CD4-positive, alpha-beta memory T cell (primary cell): ENCODE measurements at regions not wholly inside any gene's neighbourhood (a gene's known extent, or its start where the extent isn't known, plus 50 kb on each side); places are given as distances from the start of the nearest gene placed in this dataset.

Experiments used
- CTCF ChIA-PET: fragments of 350-600 bp; sonication (Branson Sonifier 250); formaldehyde crosslinking; loops from one replicate; lab custom pipeline; 2021; ENCODE audit warnings: inconsistent platforms; ENCODE audit not compliant: partially characterized antibody; lab: Charles Lee
- POLR2A ChIA-PET: fragments of 350-600 bp; sonication (Branson Sonifier 250); formaldehyde crosslinking; loops from one replicate; lab custom pipeline; 2021; ENCODE audit not compliant: partially characterized antibody; lab: Charles Lee
- DNase-seq, 5 donors: peaks; one replicate each; pipeline versions ENCODE4 v3.0.0 to v3.0.0-alpha.2; 2020 to 2022; ENCODE audit warnings: mixed read lengths in 1 of 5
- H3K27ac ChIP-seq: one replicate; pipeline ENCODE4 v1.7.0; 2013; ENCODE audit warnings: low read depth, low read length
- H3K27me3 ChIP-seq: 2 replicates; pipeline ENCODE4 v1.7.0; 2013; ENCODE audit warnings: mild to moderate bottlenecking, low read length, moderate library complexity; ENCODE audit not compliant: insufficient read depth
- H3K36me3 ChIP-seq: 2 replicates; pipeline ENCODE4 v1.7.0; 2013; ENCODE audit warnings: mild to moderate bottlenecking, low read length, moderate library complexity; ENCODE audit not compliant: insufficient read depth
- H3K4me1 ChIP-seq: 2 replicates; pipeline ENCODE4 v1.7.0; 2013; ENCODE audit warnings: mild to moderate bottlenecking, low read length, moderate library complexity; ENCODE audit not compliant: insufficient read depth
- H3K4me3 ChIP-seq, 2 donors: one replicate each; pipeline ENCODE4 v1.7.0; 2013; ENCODE audit warnings: low read length in 2 of 2, mild to moderate bottlenecking in 1 of 2
- H3K9me3 ChIP-seq, 2 donors: one replicate each; pipeline ENCODE4 v1.7.0; 2013; ENCODE audit warnings: low read length in 2 of 2, control low read depth in 1 of 2; ENCODE audit not compliant: control insufficient read depth in 1 of 2
- H3K27ac Mint-ChIP-seq, 7 donors: one replicate each; pipeline ENCODE4 v1.8.0; 2020 to 2021; ENCODE audit warnings: mixed read lengths in 7 of 7, mild to moderate bottlenecking in 6 of 7, inconsistent platforms in 3 of 7, moderate library complexity in 3 of 7
- H3K27me3 Mint-ChIP-seq, 2 donors: one replicate each; pipeline ENCODE4 v1.8.0; 2020 to 2021; ENCODE audit warnings: mixed read lengths in 2 of 2
- H3K36me3 Mint-ChIP-seq, 2 donors: one replicate each; pipeline ENCODE4 v1.8.0; 2020 to 2021; ENCODE audit warnings: mixed read lengths in 2 of 2, inconsistent platforms in 1 of 2, mild to moderate bottlenecking in 1 of 2
- H3K4me1 Mint-ChIP-seq, 4 donors: one replicate each; pipeline ENCODE4 v1.8.0; 2020 to 2021; ENCODE audit warnings: mixed read lengths in 4 of 4, mild to moderate bottlenecking in 1 of 4
- H3K4me3 Mint-ChIP-seq, 8 donors: one replicate each; pipeline ENCODE4 v1.8.0; 2020 to 2021; ENCODE audit warnings: mixed read lengths in 8 of 8, mild to moderate bottlenecking in 7 of 8, moderate library complexity in 6 of 8, inconsistent platforms in 3 of 8
- H3K9me3 Mint-ChIP-seq, 8 donors: one replicate each; pipeline ENCODE4 v1.8.0; 2020 to 2021; ENCODE audit warnings: mixed read lengths in 8 of 8, mild to moderate bottlenecking in 5 of 8, inconsistent platforms in 3 of 8, moderate library complexity in 1 of 8
- intact Hi-C: fragments of 100-400 bp; cut with micrococcal nuclease; formaldehyde crosslinking; loops from one replicate; pipeline ENCODE4 v1.15.1; 2023

DNA sequence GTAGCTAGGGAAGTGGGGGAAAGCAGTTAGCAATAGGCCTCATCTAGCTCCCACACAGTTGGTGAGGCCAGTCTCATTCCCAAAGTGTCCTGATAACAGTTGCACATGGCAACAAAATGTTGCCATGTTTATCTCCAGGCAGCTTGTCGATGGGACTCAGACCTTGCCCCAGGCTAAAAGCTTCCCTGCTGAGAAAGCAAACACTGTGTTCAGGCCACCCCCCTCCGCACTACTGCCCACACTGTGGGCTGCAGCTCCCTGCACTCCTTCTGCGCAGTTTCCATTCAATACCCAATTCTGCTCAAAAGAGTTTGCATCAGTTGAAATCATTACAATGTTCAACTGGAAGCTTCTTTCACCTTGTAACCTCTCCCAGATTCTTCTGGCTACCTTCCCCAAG is 287.8 kb upstream of the GK2 start:
- H3K36me3 Mint-ChIP-seq = no peaks in the 10 kb centered on the region
- Histone ChIP-seq H3K27ac (no peak overlapping the region), H3K9me3 (no peaks in the 10 kb centered on the region), H3K4me3 (no peak overlapping the region), H3K36me3 (no peaks in the 10 kb centered on the region), H3K27me3 (no peaks in the 10 kb centered on the region), H3K4me1 (no peaks in the 10 kb centered on the region)
- H3K27me3 Mint-ChIP-seq = peaks cover 3 to 9% of the 10 kb centered on the region in 2 donors
- CTCF ChIA-PET = no interaction called here
- no peak overlapping the region for H3K27ac Mint-ChIP-seq
- POLR2A ChIA-PET = no interaction called here
- H3K4me1 Mint-ChIP-seq = no peaks in the 10 kb centered on the region
- H3K9me3 Mint-ChIP-seq = peaks cover 0 to 27% (median 19%) of the 10 kb centered on the region in 8 donors
- intact Hi-C loops = no loop called here
- H3K4me3 Mint-ChIP-seq = no peak overlapping the region
- DNase-seq = no peak

DNA sequence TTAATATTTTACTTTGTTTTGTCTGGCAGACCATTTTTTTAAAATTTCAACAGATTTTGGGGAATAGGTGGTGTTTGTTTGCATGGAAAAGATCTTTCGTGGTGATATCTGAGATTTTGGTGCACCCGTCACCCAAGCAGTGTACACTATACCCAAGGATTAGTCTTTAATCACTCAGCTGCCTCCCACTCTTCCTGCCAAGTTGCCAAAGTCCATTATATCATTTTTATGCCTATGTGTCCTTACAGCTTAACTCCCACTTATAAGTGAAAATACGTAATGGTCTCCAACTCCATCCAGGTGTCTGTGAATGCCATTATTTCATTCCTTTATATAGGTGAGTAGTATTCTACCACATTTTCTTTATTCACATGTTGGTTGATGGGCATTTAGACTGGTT is 281.7 kb upstream of the GK2 start:
- Mint-ChIP-seq H3K4me3 (no peak overlapping the region), H3K27me3 (peaks cover 7 to 8% of the 10 kb centered on the region in 2 donors), H3K9me3 (peaks cover 2 to 16% (median 10%) of the 10 kb centered on the region in 8 donors), H3K27ac (no peak overlapping the region), H3K4me1 (peaks cover 0 to 2% (median 0%) of the 10 kb centered on the region in 4 donors), H3K36me3 (no peaks in the 10 kb centered on the region)
- intact Hi-C loops = no loop called here
- H3K4me3 ChIP-seq = no peak overlapping the region
- POLR2A ChIA-PET = no interaction called here
- no peaks in the 10 kb centered on the region for H3K9me3 ChIP-seq
- no peaks in the 10 kb centered on the region for H3K36me3 ChIP-seq
- no peak overlapping the region for H3K27ac ChIP-seq
- CTCF ChIA-PET = no interaction called here
- H3K27me3 ChIP-seq = no peaks in the 10 kb centered on the region
- no peak for DNase-seq
- no peaks in the 10 kb centered on the region for H3K4me1 ChIP-seq

DNA sequence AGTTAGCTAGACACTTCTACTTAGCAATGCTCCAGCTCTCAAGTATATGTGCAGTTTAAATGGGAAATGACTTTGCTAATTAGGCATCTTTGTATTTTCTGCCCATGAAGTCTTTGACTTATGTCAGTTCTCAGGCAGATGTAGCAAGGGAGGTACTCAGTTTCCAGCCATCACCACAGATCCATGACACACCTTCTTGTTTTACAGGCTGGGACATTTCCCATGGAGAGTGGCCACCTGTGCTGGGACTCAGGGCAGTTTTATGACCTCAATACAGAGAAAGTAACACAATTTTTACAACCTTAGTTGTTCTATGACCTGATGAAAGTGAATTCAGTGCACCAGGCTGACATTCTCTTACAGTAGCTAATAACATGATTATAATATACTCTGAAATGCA is 280.7 kb upstream of the GK2 start:
- peaks cover 6 to 7% of the 10 kb centered on the region in 2 donors for H3K27me3 Mint-ChIP-seq
- intact Hi-C loops = no loop called here
- ChIA-PET POLR2A (no interaction called here), CTCF (no interaction called here)
- peaks cover 0 to 5% (median 2%) of the 10 kb centered on the region in 8 donors for H3K9me3 Mint-ChIP-seq
- Histone ChIP-seq H3K36me3 (no peaks in the 10 kb centered on the region), H3K27ac (no peak overlapping the region), H3K27me3 (no peaks in the 10 kb centered on the region), H3K4me1 (no peaks in the 10 kb centered on the region), H3K4me3 (no peak overlapping the region), H3K9me3 (no peaks in the 10 kb centered on the region)
- H3K4me3 Mint-ChIP-seq = no peak overlapping the region
- no peak for DNase-seq
- no peak overlapping the region for H3K27ac Mint-ChIP-seq
- H3K36me3 Mint-ChIP-seq = no peaks in the 10 kb centered on the region
- peaks cover 0 to 2% (median 0%) of the 10 kb centered on the region in 4 donors for H3K4me1 Mint-ChIP-seq

DNA sequence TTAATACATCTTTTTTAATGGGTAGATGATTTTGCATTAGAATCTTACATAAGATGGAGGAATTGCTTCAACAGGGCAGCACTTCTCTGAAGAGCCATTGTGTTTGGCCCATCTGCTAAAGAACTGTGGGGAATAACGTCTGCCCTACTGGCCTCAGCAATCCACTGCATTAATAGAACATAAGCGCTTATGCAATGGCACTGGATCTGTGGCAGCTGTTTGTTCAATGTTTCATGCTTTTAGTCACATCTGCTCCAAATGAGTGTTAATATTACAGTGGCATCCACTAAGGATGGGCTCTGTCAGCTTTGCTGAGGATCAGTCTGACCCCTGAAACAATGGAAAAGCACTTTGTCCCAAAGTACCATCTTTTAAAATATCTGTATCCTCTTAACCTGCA is 279.0 kb upstream of the GK2 start:
- Histone ChIP-seq H3K9me3 (no peaks in the 10 kb centered on the region), H3K4me3 (no peak overlapping the region), H3K27ac (no peak overlapping the region), H3K4me1 (no peaks in the 10 kb centered on the region), H3K36me3 (no peaks in the 10 kb centered on the region), H3K27me3 (no peaks in the 10 kb centered on the region)
- peaks cover 0 to 2% (median 0%) of the 10 kb centered on the region in 4 donors for H3K4me1 Mint-ChIP-seq
- H3K27ac Mint-ChIP-seq = no peak overlapping the region
- H3K9me3 Mint-ChIP-seq = peaks cover 0 to 3% (median 0%) of the 10 kb centered on the region in 8 donors
- DNase-seq = no peak
- H3K4me3 Mint-ChIP-seq = no peak overlapping the region
- intact Hi-C loops = no loop called here
- H3K27me3 Mint-ChIP-seq = peaks cover 4% of the 10 kb centered on the region in 2 donors
- POLR2A ChIA-PET = no interaction called here
- CTCF ChIA-PET = no interaction called here
- no peaks in the 10 kb centered on the region for H3K36me3 Mint-ChIP-seq

DNA sequence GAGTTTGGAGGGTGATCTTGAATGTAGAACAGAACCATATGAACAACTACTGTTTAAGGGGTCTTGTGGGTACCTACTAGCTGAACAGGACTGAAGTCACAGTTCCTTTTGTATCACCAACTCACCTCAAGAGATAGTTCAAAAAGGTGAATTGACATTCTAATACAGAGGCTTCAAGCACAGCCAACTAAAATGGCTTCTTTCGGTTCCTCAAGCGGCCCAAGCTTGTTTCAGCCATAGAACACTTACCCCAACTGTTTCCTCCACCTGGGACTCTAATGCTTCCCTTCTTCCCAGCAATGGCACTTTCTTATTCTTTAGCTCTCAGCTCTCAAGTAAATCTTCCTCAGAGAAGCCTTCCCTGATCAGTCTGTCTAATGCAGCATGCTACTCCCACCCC is 277.5 kb upstream of the GK2 start:
- Mint-ChIP-seq H3K36me3 (no peaks in the 10 kb centered on the region), H3K27ac (no peak overlapping the region), H3K4me1 (peaks cover 0 to 2% (median 0%) of the 10 kb centered on the region in 4 donors), H3K4me3 (no peak overlapping the region), H3K27me3 (peaks cover 4% of the 10 kb centered on the region in 2 donors), H3K9me3 (peaks cover 0 to 3% (median 0%) of the 10 kb centered on the region in 8 donors)
- no peaks in the 10 kb centered on the region for H3K9me3 ChIP-seq
- ChIA-PET POLR2A (no interaction called here), CTCF (no interaction called here)
- H3K27me3 ChIP-seq = no peaks in the 10 kb centered on the region
- no peak overlapping the region for H3K4me3 ChIP-seq
- intact Hi-C loops = no loop called here
- no peaks in the 10 kb centered on the region for H3K4me1 ChIP-seq
- H3K27ac ChIP-seq = no peak overlapping the region
- no peak for DNase-seq
- H3K36me3 ChIP-seq = no peaks in the 10 kb centered on the region

DNA sequence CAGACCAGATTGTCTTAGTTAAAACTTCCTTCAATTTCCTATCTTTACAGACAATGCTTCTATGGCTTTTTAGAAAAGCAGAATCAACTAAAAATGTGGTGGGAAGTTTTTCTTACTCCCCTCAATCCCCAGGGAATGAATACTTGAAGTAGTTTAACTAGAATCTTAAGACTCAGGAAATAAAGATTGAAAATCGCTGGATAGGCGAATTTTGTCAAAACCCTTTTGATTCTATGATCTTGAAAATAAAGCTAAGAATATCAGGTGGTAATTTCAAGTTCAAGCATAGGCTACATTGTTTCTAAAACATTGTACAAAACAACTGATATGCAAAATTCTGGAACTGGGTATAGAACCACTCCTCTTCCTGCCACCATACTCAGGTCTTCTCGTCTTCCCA is 276.5 kb upstream of the GK2 start:
- Histone ChIP-seq H3K27me3 (no peaks in the 10 kb centered on the region), H3K27ac (no peak overlapping the region), H3K4me3 (no peak overlapping the region), H3K9me3 (no peaks in the 10 kb centered on the region), H3K36me3 (no peaks in the 10 kb centered on the region), H3K4me1 (no peaks in the 10 kb centered on the region)
- ChIA-PET CTCF (no interaction called here), POLR2A (no interaction called here)
- Mint-ChIP-seq H3K27ac (no peak overlapping the region), H3K9me3 (peaks cover 0 to 3% (median 0%) of the 10 kb centered on the region in 8 donors), H3K4me3 (no peak overlapping the region), H3K4me1 (peaks cover 0 to 2% (median 0%) of the 10 kb centered on the region in 4 donors), H3K27me3 (peaks cover 4% of the 10 kb centered on the region in 2 donors), H3K36me3 (no peaks in the 10 kb centered on the region)
- intact Hi-C loops = no loop called here
- no peak for DNase-seq

DNA sequence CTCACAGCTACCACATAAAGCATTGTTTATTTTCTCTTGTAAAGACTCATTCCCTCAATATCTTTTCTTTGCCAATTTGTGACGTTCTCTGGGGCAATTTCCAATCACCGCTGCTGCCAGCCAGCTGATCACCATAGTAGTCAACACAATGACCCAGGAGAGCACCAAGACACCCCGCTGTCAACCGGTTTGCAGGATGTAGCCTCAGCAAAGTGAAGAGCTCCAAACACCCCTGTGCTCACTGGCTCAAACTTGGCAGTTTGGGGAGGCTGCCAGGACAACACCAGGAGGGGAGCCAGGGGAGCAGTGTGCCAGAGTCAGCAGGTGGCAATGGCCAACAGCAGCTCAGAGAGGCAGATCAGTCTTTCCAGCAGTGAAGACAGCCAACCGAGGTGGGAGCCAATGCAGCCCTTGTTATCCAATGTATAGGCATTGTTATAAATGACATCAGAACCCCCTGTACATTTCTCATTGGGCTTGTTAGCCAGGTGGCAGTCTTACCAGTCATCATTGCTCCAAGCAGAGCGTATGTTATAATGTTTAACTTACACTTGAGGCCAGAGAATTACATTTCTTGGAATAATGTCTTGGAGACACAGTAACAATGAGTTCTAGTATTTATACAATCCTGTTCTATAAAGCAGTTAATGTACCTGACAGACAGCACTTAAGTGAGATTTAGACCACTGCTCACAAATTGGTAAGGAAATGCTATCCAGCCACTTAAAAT is 274.9 kb upstream of the GK2 start:
- Mint-ChIP-seq H3K4me3 (no peak overlapping the region), H3K27ac (no peak overlapping the region), H3K4me1 (peaks cover 0 to 2% (median 0%) of the 10 kb centered on the region in 4 donors), H3K27me3 (peaks cover 4% of the 10 kb centered on the region in 2 donors), H3K9me3 (peaks cover 0 to 3% (median 0%) of the 10 kb centered on the region in 8 donors), H3K36me3 (no peaks in the 10 kb centered on the region)
- H3K27me3 ChIP-seq = no peaks in the 10 kb centered on the region
- no peaks in the 10 kb centered on the region for H3K4me1 ChIP-seq
- POLR2A ChIA-PET = no interaction called here
- no peaks in the 10 kb centered on the region for H3K36me3 ChIP-seq
- CTCF ChIA-PET = no interaction called here
- H3K4me3 ChIP-seq = no peak overlapping the region
- no peak for DNase-seq
- no peak overlapping the region for H3K27ac ChIP-seq
- H3K9me3 ChIP-seq = no peaks in the 10 kb centered on the region
- intact Hi-C loops = no loop called here
